ENCODE measurements at regions not wholly inside any gene's neighbourhood (a gene's known extent, or its start where the extent isn't known, plus 50 kb on each side); places are given as distances from the start of the nearest gene placed in this dataset.

DNA sequence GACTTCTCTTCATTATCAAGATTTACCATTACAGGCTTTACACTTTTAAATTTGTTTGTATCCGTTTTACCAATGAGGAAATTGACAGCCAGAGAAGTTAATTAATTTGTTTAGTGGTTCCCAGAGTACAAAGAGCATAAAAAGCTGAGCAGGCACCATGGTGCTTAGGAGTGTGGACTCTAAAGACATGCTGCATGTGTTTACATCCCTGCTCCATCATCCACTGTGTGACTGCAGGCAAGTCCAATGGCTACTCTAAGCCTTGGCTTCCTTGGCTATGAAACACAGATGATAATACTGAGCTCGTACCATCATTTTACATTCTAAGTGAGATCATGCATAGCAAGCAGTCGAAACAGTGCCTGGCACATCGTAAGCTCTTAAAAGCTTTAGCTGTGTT lies 108.0 kb upstream of the SLC35G4 start (continued):
- no peak for TF ChIP-seq ZBTB42 (CRISPR knock-in tag; IDR thresholded peaks at IDR 0.05)
- no peak for TF ChIP-seq RCOR2 (CRISPR knock-in tag; IDR thresholded peaks at IDR 0.05)
- TF ChIP-seq ZNF577 (CRISPR knock-in tag; IDR thresholded peaks at IDR 0.05; ENCODE audit: borderline replicate concordance, low read depth): no peak
- TF ChIP-seq KDM1A (CRISPR knock-in tag; IDR thresholded peaks at IDR 0.05): peak; percentile 35; the same call in 1 of the 2 replicates
- TF ChIP-seq, protein P1, sequence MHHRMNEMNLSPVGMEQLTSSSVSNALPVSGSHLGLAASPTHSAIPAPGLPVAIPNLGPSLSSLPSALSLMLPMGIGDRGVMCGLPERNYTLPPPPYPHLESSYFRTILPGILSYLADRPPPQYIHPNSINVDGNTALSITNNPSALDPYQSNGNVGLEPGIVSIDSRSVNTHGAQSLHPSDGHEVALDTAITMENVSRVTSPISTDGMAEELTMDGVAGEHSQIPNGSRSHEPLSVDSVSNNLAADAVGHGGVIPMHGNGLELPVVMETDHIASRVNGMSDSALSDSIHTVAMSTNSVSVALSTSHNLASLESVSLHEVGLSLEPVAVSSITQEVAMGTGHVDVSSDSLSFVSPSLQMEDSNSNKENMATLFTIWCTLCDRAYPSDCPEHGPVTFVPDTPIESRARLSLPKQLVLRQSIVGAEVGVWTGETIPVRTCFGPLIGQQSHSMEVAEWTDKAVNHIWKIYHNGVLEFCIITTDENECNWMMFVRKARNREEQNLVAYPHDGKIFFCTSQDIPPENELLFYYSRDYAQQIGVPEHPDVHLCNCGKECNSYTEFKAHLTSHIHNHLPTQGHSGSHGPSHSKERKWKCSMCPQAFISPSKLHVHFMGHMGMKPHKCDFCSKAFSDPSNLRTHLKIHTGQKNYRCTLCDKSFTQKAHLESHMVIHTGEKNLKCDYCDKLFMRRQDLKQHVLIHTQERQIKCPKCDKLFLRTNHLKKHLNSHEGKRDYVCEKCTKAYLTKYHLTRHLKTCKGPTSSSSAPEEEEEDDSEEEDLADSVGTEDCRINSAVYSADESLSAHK (CRISPR knock-in tag; IDR thresholded peaks at IDR 0.05; ENCODE audit: borderline replicate concordance): no peak
- TF ChIP-seq ETV5 (CRISPR knock-in tag; IDR thresholded peaks at IDR 0.05; ENCODE audit: borderline replicate concordance): no peak; the same call in 1 of the 2 replicates
- TF ChIP-seq ZNF24 (IDR thresholded peaks at IDR 0.05): no peak
- TF ChIP-seq, protein P2, sequence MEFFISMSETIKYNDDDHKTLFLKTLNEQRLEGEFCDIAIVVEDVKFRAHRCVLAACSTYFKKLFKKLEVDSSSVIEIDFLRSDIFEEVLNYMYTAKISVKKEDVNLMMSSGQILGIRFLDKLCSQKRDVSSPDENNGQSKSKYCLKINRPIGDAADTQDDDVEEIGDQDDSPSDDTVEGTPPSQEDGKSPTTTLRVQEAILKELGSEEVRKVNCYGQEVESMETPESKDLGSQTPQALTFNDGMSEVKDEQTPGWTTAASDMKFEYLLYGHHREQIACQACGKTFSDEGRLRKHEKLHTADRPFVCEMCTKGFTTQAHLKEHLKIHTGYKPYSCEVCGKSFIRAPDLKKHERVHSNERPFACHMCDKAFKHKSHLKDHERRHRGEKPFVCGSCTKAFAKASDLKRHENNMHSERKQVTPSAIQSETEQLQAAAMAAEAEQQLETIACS (CRISPR knock-in tag; IDR thresholded peaks at IDR 0.05): no peak
- TF ChIP-seq MAFF (IDR thresholded peaks at IDR 0.05; ENCODE audit: low read depth, low read length): peak; percentile 69
- TF ChIP-seq NR2F6 (IDR thresholded peaks at IDR 0.05): no peak
- TF ChIP-seq NR2F6 (CRISPR knock-in tag; IDR thresholded peaks at IDR 0.05): peak; percentile 29; the same call in 1 of the 2 replicates
- TF ChIP-seq, protein P3, sequence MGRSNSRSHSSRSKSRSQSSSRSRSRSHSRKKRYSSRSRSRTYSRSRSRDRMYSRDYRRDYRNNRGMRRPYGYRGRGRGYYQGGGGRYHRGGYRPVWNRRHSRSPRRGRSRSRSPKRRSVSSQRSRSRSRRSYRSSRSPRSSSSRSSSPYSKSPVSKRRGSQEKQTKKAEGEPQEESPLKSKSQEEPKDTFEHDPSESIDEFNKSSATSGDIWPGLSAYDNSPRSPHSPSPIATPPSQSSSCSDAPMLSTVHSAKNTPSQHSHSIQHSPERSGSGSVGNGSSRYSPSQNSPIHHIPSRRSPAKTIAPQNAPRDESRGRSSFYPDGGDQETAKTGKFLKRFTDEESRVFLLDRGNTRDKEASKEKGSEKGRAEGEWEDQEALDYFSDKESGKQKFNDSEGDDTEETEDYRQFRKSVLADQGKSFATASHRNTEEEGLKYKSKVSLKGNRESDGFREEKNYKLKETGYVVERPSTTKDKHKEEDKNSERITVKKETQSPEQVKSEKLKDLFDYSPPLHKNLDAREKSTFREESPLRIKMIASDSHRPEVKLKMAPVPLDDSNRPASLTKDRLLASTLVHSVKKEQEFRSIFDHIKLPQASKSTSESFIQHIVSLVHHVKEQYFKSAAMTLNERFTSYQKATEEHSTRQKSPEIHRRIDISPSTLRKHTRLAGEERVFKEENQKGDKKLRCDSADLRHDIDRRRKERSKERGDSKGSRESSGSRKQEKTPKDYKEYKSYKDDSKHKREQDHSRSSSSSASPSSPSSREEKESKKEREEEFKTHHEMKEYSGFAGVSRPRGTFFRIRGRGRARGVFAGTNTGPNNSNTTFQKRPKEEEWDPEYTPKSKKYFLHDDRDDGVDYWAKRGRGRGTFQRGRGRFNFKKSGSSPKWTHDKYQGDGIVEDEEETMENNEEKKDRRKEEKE (IDR thresholded peaks at IDR 0.05): no peak
- TF ChIP-seq ZFY (CRISPR knock-in tag; IDR thresholded peaks at IDR 0.05): no peak
- TF ChIP-seq ZNF224 (CRISPR knock-in tag; IDR thresholded peaks at IDR 0.05): no peak
- TF ChIP-seq CBX5 (CRISPR knock-in tag; IDR thresholded peaks at IDR 0.05; ENCODE audit: borderline replicate concordance): no peak
- TF ChIP-seq, protein P4, sequence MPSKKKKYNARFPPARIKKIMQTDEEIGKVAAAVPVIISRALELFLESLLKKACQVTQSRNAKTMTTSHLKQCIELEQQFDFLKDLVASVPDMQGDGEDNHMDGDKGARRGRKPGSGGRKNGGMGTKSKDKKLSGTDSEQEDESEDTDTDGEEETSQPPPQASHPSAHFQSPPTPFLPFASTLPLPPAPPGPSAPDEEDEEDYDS (CRISPR knock-in tag; IDR thresholded peaks at IDR 0.05): no peak
- TF ChIP-seq, protein P5, sequence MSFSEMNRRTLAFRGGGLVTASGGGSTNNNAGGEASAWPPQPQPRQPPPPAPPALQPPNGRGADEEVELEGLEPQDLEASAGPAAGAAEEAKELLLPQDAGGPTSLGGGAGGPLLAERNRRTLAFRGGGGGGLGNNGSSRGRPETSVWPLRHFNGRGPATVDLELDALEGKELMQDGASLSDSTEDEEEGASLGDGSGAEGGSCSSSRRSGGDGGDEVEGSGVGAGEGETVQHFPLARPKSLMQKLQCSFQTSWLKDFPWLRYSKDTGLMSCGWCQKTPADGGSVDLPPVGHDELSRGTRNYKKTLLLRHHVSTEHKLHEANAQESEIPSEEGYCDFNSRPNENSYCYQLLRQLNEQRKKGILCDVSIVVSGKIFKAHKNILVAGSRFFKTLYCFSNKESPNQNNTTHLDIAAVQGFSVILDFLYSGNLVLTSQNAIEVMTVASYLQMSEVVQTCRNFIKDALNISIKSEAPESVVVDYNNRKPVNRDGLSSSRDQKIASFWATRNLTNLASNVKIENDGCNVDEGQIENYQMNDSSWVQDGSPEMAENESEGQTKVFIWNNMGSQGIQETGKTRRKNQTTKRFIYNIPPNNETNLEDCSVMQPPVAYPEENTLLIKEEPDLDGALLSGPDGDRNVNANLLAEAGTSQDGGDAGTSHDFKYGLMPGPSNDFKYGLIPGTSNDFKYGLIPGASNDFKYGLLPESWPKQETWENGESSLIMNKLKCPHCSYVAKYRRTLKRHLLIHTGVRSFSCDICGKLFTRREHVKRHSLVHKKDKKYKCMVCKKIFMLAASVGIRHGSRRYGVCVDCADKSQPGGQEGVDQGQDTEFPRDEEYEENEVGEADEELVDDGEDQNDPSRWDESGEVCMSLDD (CRISPR knock-in tag; IDR thresholded peaks at IDR 0.05; ENCODE audit: borderline replicate concordance): no peak
- no peak for TF ChIP-seq KAT8 (CRISPR knock-in tag; IDR thresholded peaks at IDR 0.05)
- no peak for TF ChIP-seq KDM5B (CRISPR knock-in tag; IDR thresholded peaks at IDR 0.05; ENCODE audit: borderline replicate concordance)
- TF ChIP-seq ZNF33A (CRISPR knock-in tag; IDR thresholded peaks at IDR 0.05; ENCODE audit: borderline replicate concordance): no peak
- TF ChIP-seq, protein P6, sequence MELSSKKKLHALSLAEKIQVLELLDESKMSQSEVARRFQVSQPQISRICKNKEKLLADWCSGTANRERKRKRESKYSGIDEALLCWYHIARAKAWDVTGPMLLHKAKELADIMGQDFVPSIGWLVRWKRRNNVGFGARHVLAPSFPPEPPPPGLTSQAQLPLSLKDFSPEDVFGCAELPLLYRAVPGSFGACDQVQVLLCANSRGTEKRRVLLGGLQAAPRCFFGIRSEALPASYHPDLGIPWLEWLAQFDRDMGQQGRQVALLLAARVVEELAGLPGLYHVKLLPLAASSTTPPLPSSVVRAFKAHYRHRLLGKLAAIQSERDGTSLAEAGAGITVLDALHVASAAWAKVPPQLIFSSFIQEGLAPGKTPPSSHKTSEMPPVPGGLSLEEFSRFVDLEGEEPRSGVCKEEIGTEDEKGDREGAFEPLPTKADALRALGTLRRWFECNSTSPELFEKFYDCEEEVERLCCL (CRISPR knock-in tag; IDR thresholded peaks at IDR 0.05; ENCODE audit: borderline replicate concordance): no peak
